DMS53 (cell line): ENCODE measurements at regions not wholly inside any gene's neighbourhood (a gene's known extent, or its start where the extent isn't known, plus 50 kb on each side); places are given as distances from the start of the nearest gene placed in this dataset.

Experiments used
- DNase-seq: peaks from one replicate; lab custom pipeline; 2025; lab: John Stamatoyannopoulos, UW

- no peak for DNase-seq
Measured at GRCh38 chr3:64354221-64354620, 129.0 kb upstream of the PRICKLE2 start.

DNA sequence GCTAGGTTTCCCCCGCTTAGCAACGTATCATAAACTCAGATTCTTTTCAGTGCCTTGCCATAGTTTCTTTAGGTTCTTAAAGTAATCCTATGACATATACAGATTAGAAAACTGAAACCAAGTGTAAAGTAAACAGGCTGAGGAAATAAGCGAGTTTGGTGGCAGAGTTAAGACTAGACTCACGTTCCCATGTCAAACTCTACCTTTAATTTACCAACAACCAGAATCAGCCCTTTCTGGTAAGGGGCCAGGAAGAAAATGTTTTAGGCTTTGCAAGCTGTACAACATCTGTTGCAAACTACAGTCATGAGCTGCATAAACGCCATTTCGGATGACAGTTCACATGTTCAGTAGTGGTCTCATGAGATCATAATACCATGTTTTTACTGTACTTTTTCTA, 128.0 kb upstream of the PRICKLE2 start:
- DNase-seq, result no peak

GRCh38 chr3:64352639-64352992, 127.3 kb upstream of the PRICKLE2 start:
- no peak for DNase-seq

DNA sequence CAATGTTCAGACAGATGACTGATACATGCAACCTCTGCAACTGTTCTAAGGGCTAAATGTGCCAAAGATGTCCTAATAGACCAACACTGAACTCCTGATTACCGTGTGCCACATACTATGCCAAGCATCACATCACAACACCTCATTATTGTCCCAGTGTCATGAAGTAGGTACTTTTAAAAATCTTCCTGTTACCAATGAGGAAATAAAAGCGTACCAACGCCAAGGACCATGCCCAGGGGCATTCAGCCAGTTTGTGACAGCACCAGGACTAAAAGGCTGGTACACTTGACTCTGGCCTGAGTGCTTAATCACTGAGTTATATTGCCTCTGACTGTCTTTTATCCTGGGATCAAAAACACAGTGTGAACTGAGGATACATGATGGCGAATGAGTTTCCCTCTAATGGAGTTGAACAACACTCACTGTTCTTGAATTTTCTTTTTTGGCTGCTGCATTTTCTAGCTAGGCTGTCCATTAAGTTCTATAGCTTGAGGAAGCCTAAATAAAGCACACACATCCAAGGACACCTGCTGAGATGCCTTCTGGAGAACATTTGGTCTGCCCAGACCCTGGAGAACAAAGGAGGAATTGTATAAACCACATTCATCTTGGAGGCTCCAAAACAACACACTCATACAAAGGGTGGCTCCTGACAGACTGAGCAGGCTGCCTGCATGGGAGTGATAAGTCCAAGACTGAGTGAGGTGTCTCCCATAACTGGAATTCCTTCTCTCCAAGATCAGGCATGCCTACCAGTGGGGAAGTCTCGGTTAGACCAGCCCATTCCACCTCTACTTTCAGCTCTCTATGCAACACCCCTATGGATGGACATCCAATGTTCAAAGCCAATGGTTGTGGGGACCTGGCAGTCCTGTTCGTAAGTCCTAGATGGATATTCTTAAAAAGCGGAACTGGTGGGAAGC, 126.7 kb upstream of the PRICKLE2 start:
- DNase-seq, result no peak

DNA sequence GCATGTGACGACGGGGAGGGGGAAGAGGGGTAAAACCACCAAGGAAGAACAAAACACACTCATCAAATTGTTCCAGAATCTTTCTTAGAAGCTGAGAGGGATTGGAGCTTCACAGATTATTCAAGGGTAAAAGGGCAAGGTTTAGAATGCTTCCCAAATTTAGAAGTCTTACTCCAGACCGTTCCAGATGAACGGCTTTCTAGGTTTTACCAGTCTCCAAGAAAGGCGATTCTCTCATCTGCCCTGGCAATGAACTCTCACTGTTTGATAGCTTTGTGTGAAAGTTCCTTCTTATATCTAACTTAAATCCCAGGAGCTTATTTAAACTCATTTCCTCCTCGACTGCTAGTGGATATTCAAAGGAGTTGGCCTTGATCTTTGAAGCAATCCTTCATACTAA, 124.3 kb upstream of the PRICKLE2 start:
- DNase-seq, result no peak

DNA sequence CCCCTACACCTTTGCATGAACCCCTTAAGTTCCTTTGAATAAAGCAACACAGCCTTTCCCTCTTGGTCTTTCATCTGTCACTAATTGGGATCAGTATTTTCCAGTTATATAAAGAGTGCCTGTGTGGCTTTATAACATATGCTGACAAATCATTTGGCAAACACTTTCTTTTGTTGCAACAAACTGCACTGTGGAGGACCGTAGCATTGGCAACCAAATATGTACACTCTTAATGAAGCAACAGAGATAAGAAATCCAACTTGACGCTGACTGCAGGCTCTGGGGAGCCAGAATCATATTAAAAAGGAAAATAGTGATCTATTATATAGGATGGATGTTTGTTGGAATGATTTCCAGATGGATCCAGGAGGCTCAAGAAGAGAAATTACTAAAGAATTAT, 120.1 kb upstream of the PRICKLE2 start:
- DNase-seq, result peak; percentile 14

DNA sequence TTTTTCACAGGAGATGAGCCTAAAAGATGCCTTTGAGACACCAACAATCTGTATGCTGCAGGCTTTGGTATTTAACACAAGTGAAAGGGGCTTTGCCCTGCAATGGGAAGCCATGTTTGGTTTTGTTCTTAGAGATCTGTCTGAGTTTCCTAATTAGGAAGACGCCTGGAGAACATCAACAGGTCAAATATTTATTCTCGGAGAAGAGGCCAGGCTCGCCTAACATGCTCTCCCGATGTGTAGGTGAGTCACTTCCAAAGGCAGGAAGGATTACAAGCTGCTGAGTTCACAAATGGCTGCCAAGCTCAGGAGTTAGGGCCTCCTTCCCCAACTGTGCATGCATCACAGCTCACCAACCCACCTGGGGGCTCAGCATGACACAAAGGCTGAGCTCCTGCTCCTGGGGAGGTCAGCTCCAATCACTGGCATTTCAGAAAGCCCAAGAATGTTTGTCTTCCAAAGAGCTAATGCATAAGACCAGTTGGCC, 119.5 kb upstream of the PRICKLE2 start:
- DNase-seq, result peak; percentile 39

- no peak for DNase-seq
Measured at GRCh38 chr3:64343689-64344430, 118.6 kb upstream of the PRICKLE2 start.

- DNase-seq, result no peak
Measured at GRCh38 chr3:64342940-64343688, 117.8 kb upstream of the PRICKLE2 start.

GRCh38 chr3:64341296-64341695, 116.0 kb upstream of the PRICKLE2 start:
- DNase-seq, result no peak

GRCh38 chr3:64340641-64341101, 115.4 kb upstream of the PRICKLE2 start:
- no peak for DNase-seq

- DNase-seq, result no peak
Measured at GRCh38 chr3:64336488-64336887, 111.2 kb upstream of the PRICKLE2 start.

DNA sequence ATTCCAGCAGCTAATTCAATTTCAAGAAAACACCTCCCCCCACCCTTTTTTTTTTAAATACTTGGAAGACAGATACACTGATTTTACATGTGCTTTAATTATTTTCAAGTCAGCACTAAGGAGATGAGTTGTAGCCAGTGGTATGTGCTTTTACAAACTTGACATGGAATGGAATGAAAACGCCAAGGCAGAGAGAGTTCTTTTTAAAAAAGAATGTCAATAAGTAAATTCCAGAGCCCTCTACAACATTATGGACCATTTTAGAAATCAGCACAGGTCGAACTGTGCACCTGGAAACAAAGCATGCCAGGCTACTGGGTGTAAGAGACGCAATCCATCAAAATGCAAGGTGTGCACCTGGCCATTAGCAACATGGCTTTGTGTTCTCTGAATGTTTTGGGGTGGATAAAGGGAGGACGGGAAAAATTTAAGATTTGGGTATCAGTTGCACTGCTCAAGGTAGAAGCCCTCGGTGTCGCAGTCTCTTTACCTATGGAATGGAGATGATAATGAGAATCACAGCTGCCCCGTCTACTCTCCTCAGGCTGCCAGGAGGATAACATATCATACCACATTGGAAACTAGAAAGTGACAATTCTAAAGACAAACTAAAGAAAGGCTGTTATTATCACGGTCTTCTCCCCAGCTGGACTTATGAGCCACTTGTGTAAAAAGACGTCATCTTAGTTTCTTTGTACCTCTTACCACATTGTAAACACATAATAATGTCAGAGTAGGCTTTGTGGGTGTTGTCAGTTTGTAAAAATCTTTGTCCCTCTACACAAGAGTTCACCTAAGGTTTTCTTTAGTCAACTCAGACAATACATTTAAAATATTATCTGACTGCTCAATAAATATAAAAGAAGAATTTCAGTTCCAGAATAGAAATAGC, 107.4 kb upstream of the PRICKLE2 start:
- DNase-seq, result no peak

GRCh38 chr3:64331605-64332004, 106.3 kb upstream of the PRICKLE2 start:
- no peak for DNase-seq

DNA sequence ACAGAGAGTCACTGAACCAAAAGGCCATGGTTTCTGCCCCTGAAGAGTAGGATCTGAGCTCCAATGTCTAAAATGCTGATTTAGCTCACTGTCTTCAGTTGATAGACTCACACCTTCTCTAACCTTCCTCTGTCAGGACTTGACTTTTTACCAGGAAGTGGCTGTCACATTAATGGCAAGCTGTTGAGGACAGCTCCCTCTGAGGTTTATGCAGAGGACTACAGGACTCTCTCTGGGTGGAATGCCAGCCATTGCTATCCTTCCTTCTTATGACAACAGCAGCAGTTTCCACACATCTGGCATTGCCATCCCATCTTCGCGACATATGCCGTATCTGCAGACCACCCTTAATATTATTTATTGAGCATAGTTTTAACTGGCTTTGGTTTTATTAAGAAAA, 103.8 kb upstream of the PRICKLE2 start:
- DNase-seq, result peak; percentile 32

GRCh38 chr3:64327100-64327804, 102.0 kb upstream of the PRICKLE2 start:
- no peak for DNase-seq

DNA sequence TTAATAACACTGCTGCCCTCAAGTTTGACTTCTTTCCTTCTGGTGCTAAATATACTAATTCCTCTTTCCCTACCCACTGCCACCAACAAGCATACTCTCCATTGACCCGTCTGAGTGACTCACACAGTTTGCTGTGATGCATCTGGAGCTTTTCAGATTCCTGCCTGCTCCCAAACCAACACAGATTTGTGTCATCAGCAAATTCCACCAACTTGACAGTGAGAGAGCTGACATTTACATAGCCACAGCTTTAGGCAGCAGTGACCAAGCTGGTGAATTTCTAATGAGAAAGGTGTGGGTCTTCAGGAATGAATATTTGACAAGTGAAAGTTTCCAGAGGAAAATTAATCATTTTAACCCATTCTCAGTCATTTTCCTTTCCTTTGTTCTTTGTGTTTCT, 96.5 kb upstream of the PRICKLE2 start:
- DNase-seq, result peak; percentile 6

DNA sequence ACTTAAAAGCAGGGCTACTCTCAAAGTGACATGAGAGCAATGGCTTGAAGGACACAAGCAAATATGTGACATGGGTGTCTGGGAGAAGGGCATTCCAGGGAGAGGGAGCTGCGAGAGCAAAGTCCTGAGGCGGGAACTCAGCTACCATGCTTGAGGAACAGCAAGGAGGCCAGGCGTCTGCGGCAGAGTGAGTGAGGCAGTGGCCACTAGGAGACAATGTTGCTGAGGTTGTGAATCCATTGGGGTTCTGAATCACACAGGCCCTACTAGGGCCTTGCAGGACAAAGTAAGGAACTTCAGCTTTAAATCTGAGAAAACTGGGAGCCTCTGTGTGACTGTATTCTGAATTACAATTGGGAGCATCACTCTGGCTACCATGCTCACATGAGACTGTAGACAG, 94.1 kb upstream of the PRICKLE2 start:
- no peak for DNase-seq

GRCh38 chr3:64318668-64319271, 93.5 kb upstream of the PRICKLE2 start:
- DNase-seq, result no peak

GRCh38 chr3:64318001-64318400, 92.7 kb upstream of the PRICKLE2 start:
- no peak for DNase-seq
